ENCODE measurements at regions not wholly inside any gene's neighbourhood (a gene's known extent, or its start where the extent isn't known, plus 50 kb on each side); places are given as distances from the start of the nearest gene placed in this dataset.
"Not testable (repeated sequence)": the region's sequence is repeated elsewhere in the genome, so short reads cannot be mapped to it uniquely, and the experiment has no call there.

GRCh38 chr22:25318081-25318823 is 98.8 kb downstream of the CRYBB2 start:
- intact Hi-C loops (cut with DNase I) = no loop called here
- H3K27ac ChIP-seq = no peak overlapping the region
- no peaks in the 10 kb centered on the region for H3K9me3 ChIP-seq
- no peaks in the 10 kb centered on the region for H3K4me1 ChIP-seq
- no peak overlapping the region for H3K4me3 ChIP-seq
- TF ChIP-seq CTCF (IDR thresholded peaks at IDR 0.05) (no peak), POLR2AphosphoS5 (IDR thresholded peaks at IDR 0.05; ENCODE audit: insufficient read depth in 1 of 2, low read depth in 1 of 2) (no peak), POLR2A (IDR thresholded peaks at IDR 0.05) (no peak)
- DNase-seq (ENCODE audit: extremely low spot score in 2 of 2) = no peak
- no peaks in the 10 kb centered on the region for H3K36me3 ChIP-seq
- no peaks in the 10 kb centered on the region for H3K27me3 ChIP-seq

- TF ChIP-seq CTCF (IDR thresholded peaks at IDR 0.05) = no peak
- no peak for TF ChIP-seq POLR2A (IDR thresholded peaks at IDR 0.05)
- intact Hi-C loops (cut with DNase I) = no loop called here
- Histone ChIP-seq H3K36me3 (no peaks in the 10 kb centered on the region), H3K4me3 (no peak overlapping the region), H3K9me3 (no peaks in the 10 kb centered on the region), H3K27me3 (no peaks in the 10 kb centered on the region), H3K27ac (no peak overlapping the region), H3K4me1 (no peaks in the 10 kb centered on the region)
- no peak for DNase-seq (ENCODE audit: extremely low spot score in 2 of 2)
These were observed 107.7 kb downstream of the CRYBB2 start for GRCh38 chr22:25327018-25327755.

- Histone ChIP-seq H3K27me3 (no peaks in the 10 kb centered on the region), H3K4me3 (no peak overlapping the region), H3K9me3 (no peaks in the 10 kb centered on the region), H3K27ac (no peak overlapping the region), H3K4me1 (no peaks in the 10 kb centered on the region), H3K36me3 (no peaks in the 10 kb centered on the region)
- TF ChIP-seq POLR2A (IDR thresholded peaks at IDR 0.05) (no peak), CTCF (IDR thresholded peaks at IDR 0.05) (no peak), POLR2AphosphoS5 (IDR thresholded peaks at IDR 0.05; ENCODE audit: insufficient read depth in 1 of 2, low read depth in 1 of 2) (no peak)
- no peak for DNase-seq (ENCODE audit: extremely low spot score in 2 of 2)
- intact Hi-C loops (cut with DNase I) = no loop called here
These were observed 111.6 kb downstream of the CRYBB2 start for GRCh38 chr22:25331050-25331449.

- H3K27ac ChIP-seq; H3K9me3 ChIP-seq; intact Hi-C loops (cut with DNase I); H3K27me3 ChIP-seq; DNase-seq (ENCODE audit: extremely low spot score in 2 of 2); H3K36me3 ChIP-seq; H3K4me3 ChIP-seq; H3K4me1 ChIP-seq: not testable (repeated sequence)
These were observed 112.5 kb downstream of the CRYBB2 start for GRCh38 chr22:25331911-25332310.

- Histone ChIP-seq H3K4me3 (no peak overlapping the region), H3K9me3 (no peaks in the 10 kb centered on the region), H3K36me3 (no peaks in the 10 kb centered on the region), H3K27me3 (no peaks in the 10 kb centered on the region), H3K27ac (no peak overlapping the region), H3K4me1 (no peaks in the 10 kb centered on the region)
- intact Hi-C loops (cut with DNase I) = no loop called here
- DNase-seq (ENCODE audit: extremely low spot score in 2 of 2) = no peak
- TF ChIP-seq CTCF (IDR thresholded peaks at IDR 0.05) (no peak), POLR2AphosphoS5 (IDR thresholded peaks at IDR 0.05; ENCODE audit: insufficient read depth in 1 of 2, low read depth in 1 of 2) (no peak), POLR2A (IDR thresholded peaks at IDR 0.05) (no peak)
These were observed 112.9 kb downstream of the CRYBB2 start for GRCh38 chr22:25332386-25332785.

All from vagina (tissue), 2 donors.